Sigmoid colon (tissue), 4 donors: ENCODE measurements at regions not wholly inside any gene's neighbourhood (a gene's known extent, or its start where the extent isn't known, plus 50 kb on each side); places are given as distances from the start of the nearest gene placed in this dataset.

Experiments
- EP300 ChIP-seq, 4 donors: sonication (generic); formaldehyde crosslinking; IDR thresholded peaks; one replicate each; pipeline ENCODE4 v1.6.1; 2017; ENCODE audit warnings: antibody characterized with exemption in 4 of 4
- POLR2A ChIP-seq, 2 donors: fragments of 450-650 bp; IDR thresholded peaks; one replicate each; pipeline ENCODE4 v1.6.1; 2016; ENCODE audit warnings: antibody characterized with exemption in 2 of 2, mild to moderate bottlenecking in 2 of 2, moderate library complexity in 2 of 2
- POLR2AphosphoS5 ChIP-seq, 4 donors: sonication (generic); formaldehyde crosslinking; IDR thresholded peaks; one replicate each; pipeline ENCODE4 v1.6.1; 2017; ENCODE audit warnings: antibody characterized with exemption in 4 of 4
- TF ChIP-seq, protein P1 (sequence below), 4 experiments: fragments of 450-650 bp in 3 of 4; fragments of 200-600 bp in 1 of 4; IDR thresholded peaks; one replicate each; pipeline ENCODE4 v1.5.1; 2016 to 2019; ENCODE audit warnings: antibody characterized with exemption in 4 of 4, mild to moderate bottlenecking in 3 of 4, moderate library complexity in 2 of 4

- TF ChIP-seq, protein P1, sequence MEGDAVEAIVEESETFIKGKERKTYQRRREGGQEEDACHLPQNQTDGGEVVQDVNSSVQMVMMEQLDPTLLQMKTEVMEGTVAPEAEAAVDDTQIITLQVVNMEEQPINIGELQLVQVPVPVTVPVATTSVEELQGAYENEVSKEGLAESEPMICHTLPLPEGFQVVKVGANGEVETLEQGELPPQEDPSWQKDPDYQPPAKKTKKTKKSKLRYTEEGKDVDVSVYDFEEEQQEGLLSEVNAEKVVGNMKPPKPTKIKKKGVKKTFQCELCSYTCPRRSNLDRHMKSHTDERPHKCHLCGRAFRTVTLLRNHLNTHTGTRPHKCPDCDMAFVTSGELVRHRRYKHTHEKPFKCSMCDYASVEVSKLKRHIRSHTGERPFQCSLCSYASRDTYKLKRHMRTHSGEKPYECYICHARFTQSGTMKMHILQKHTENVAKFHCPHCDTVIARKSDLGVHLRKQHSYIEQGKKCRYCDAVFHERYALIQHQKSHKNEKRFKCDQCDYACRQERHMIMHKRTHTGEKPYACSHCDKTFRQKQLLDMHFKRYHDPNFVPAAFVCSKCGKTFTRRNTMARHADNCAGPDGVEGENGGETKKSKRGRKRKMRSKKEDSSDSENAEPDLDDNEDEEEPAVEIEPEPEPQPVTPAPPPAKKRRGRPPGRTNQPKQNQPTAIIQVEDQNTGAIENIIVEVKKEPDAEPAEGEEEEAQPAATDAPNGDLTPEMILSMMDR (IDR thresholded peaks at IDR 0.05) = no peak
- TF ChIP-seq POLR2AphosphoS5 (IDR thresholded peaks at IDR 0.05) (no peak), EP300 (IDR thresholded peaks at IDR 0.05) (no peak), POLR2A (IDR thresholded peaks at IDR 0.05) (no peak)
These were observed 181.1 kb downstream of the AVL9 start for GRCh38 chr7:32676249-32676941.
